Pancreas (tissue), 10 donors: ENCODE measurements at regions not wholly inside any gene's neighbourhood (a gene's known extent, or its start where the extent isn't known, plus 50 kb on each side); places are given as distances from the start of the nearest gene placed in this dataset.

Source experiments
- ATAC-seq, 4 donors: fragments of 200-7000 bp; cut with Tn5 transposase; one replicate each; pipeline versions ENCODE4 v1.8.0 to v1.9.1; 2020; ENCODE audit warnings: mild to moderate bottlenecking in 4 of 4, moderate library complexity in 4 of 4
- DNase-seq, 6 donors: peaks; one replicate each; pipeline ENCODE4 v3.0.0-alpha.2; 2020
- FAIRE-seq: peaks from 2 replicates; lab custom pipeline; 2012; peaks lifted over from hg19 to GRCh38; lab: Jason Lieb, UNC
- H3K27ac ChIP-seq, 4 donors: fragments of 200-600 bp; sonication (generic); 1 replicate in 3 of 4; 2 replicates in 1 of 4; pipeline versions ENCODE4 v1.5.0 to v1.8.0; 2020
- H3K27me3 ChIP-seq, 4 donors: fragments of 200-600 bp; one replicate each; pipeline ENCODE4 v1.8.0; 2021
- H3K36me3 ChIP-seq, 3 donors: fragments of 200-600 bp; sonication (generic) in 1 of 3; one replicate each; pipeline versions ENCODE4 v1.5.0 to v1.8.0; 2020 to 2021
- H3K4me1 ChIP-seq, 3 donors: fragments of 200-600 bp; one replicate each; pipeline ENCODE4 v1.8.0; 2021
- H3K4me3 ChIP-seq, 4 donors: fragments of 200-600 bp; sonication (generic) in 2 of 4; one replicate each; pipeline versions ENCODE4 v1.5.0 to v1.8.0; 2020 to 2021
- H3K9me3 ChIP-seq, 4 donors: fragments of 200-600 bp; one replicate each; pipeline ENCODE4 v1.8.0; 2021
- CTCF ChIP-seq, 4 donors: fragments of 200-600 bp; sonication (generic) in 3 of 4; IDR thresholded peaks; one replicate each; pipeline versions ENCODE4 v1.5.0 to v1.8.0; 2021; ENCODE audit warnings: antibody characterized with exemption in 4 of 4
- WGBS, 2 donors: extraction: QIAGEN DNeasy Blood & Tissue Kit; methylation state at CpG; one replicate each; pipeline ENCODE4 v1.1.7; 2013; 5-methylcytosine and 5-hydroxymethylcytosine counted together
- intact Hi-C, 3 donors: fragments of 100-400 bp; cut with DNase I; formaldehyde crosslinking; loops; one replicate each; pipeline versions ENCODE4 v1.11.1 to v1.14.2; 2022
- donor health status: healthy with polysubstance abuse.
- donor health status: DM: no; HTN: no; CAD: no; lungs with moderate emphysema.
- donor health status: DM: no; HTN: no; CAD: no.
- donor health status: control.
- donor health status: control.
- donor health status: Bipolar disorder and iron deficiency.
- donor health status: DM: yes; HTN: yes; CAD: no.
- donor health status: DM: no; HTN: no; CAD: no.
- donor health status: DM: no; HTN: no; CAD: no.
- donor health status: DM: yes; HTN: yes; CAD: no.

- no peak for DNase-seq
- Histone ChIP-seq H3K4me3 (no peak overlapping the region), H3K4me1 (peaks cover 0 to 3% (median 0%) of the 10 kb centered on the region in 3 donors), H3K9me3 (no peaks in the 10 kb centered on the region), H3K36me3 (no peaks in the 10 kb centered on the region), H3K27ac (no peak overlapping the region), H3K27me3 (no peaks in the 10 kb centered on the region)
- intact Hi-C loops, result no loop called here
- WGBS, 2 donors, result 70 to 71% methylated on average over 2 of the region's 2 CpGs
- ATAC-seq, result no peak
- no peak for TF ChIP-seq CTCF (IDR thresholded peaks at IDR 0.05)
- FAIRE-seq, result no peak
These were observed 768.9 kb upstream of the CDH7 start for GRCh38 chr18:64981915-64982314.

- intact Hi-C loops, result no loop called here
- TF ChIP-seq CTCF (IDR thresholded peaks at IDR 0.05), result no peak
- WGBS, 2 donors, result 90 to 91% methylated on average over 2 of the region's 2 CpGs
- Histone ChIP-seq H3K36me3 (no peaks in the 10 kb centered on the region), H3K4me3 (no peak overlapping the region), H3K27ac (no peak overlapping the region), H3K9me3 (no peaks in the 10 kb centered on the region), H3K27me3 (no peaks in the 10 kb centered on the region), H3K4me1 (peaks cover 0 to 3% (median 0%) of the 10 kb centered on the region in 3 donors)
- no peak for ATAC-seq
- FAIRE-seq, result no peak
- DNase-seq, result no peak
These were observed 771.0 kb upstream of the CDH7 start for GRCh38 chr18:64979791-64980190.

- Histone ChIP-seq H3K4me3 (no peak overlapping the region), H3K4me1 (peaks cover 0 to under 1% (median 0%) of the 10 kb centered on the region in 3 donors), H3K36me3 (no peaks in the 10 kb centered on the region), H3K9me3 (no peaks in the 10 kb centered on the region), H3K27ac (no peak overlapping the region), H3K27me3 (no peaks in the 10 kb centered on the region)
- DNase-seq (no peak), FAIRE-seq (no peak), ATAC-seq (no peak)
- intact Hi-C loops, result no loop called here
- WGBS, 2 donors, result 84 to 89% methylated on average over 8 of the region's 8 CpGs
- TF ChIP-seq CTCF (IDR thresholded peaks at IDR 0.05), result no peak
These were observed 776.3 kb upstream of the CDH7 start for GRCh38 chr18:64974391-64975125.

GRCh38 chr18:64972545-64972944, 778.3 kb upstream of the CDH7 start:
- intact Hi-C loops, result no loop called here
- WGBS, 2 donors, result 34 to 46% methylated on average over 2 of the region's 2 CpGs
- no peak for FAIRE-seq

More at GRCh38 chr18:64972545-64972944, 778.3 kb upstream of the CDH7 start:
- Histone ChIP-seq H3K4me3 (no peak overlapping the region), H3K27ac (no peak overlapping the region), H3K4me1 (peaks cover 0 to 4% (median 0%) of the 10 kb centered on the region in 3 donors), H3K27me3 (no peaks in the 10 kb centered on the region), H3K36me3 (no peaks in the 10 kb centered on the region), H3K9me3 (no peaks in the 10 kb centered on the region)
- no peak for TF ChIP-seq CTCF (IDR thresholded peaks at IDR 0.05)
- DNase-seq (no peak), ATAC-seq (no peak)
